NB4 (cell line): ENCODE measurements at regions not wholly inside any gene's neighbourhood (a gene's known extent, or its start where the extent isn't known, plus 50 kb on each side); places are given as distances from the start of the nearest gene placed in this dataset.

Experiments
- POLR2A ChIP-seq: IDR thresholded peaks from 2 replicates; pipeline ENCODE4 v1.6.1; 2011; ENCODE audit warnings: mild to moderate bottlenecking; ENCODE audit not compliant: insufficient read length; ENCODE audit errors: extremely low read depth
- TF ChIP-seq, protein P1 (sequence below): IDR thresholded peaks from one replicate; pipeline ENCODE4 v1.5.1; 2012; ENCODE audit warnings: low read depth, low read length

DNA sequence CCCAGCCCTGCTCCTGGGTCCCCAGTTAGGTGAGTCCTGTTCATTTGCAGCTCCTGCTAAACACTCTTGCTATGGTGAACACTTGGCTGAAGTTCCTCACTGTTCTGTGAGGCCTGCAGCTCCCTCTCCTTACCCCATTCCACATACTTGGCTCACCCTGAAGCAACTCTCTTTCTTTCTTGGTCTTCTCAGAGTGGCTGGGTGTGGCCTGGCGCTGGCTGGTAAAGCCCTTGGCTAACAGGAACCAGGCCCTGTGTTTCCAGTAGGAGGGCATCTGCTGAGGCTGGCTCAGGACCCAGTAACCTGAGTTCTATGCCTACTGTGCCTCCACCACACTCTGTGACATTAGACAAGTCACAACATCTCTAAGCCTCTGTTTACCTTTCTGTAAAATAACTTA, 53.1 kb upstream of the COL13A1 start:
- TF ChIP-seq, protein P1, sequence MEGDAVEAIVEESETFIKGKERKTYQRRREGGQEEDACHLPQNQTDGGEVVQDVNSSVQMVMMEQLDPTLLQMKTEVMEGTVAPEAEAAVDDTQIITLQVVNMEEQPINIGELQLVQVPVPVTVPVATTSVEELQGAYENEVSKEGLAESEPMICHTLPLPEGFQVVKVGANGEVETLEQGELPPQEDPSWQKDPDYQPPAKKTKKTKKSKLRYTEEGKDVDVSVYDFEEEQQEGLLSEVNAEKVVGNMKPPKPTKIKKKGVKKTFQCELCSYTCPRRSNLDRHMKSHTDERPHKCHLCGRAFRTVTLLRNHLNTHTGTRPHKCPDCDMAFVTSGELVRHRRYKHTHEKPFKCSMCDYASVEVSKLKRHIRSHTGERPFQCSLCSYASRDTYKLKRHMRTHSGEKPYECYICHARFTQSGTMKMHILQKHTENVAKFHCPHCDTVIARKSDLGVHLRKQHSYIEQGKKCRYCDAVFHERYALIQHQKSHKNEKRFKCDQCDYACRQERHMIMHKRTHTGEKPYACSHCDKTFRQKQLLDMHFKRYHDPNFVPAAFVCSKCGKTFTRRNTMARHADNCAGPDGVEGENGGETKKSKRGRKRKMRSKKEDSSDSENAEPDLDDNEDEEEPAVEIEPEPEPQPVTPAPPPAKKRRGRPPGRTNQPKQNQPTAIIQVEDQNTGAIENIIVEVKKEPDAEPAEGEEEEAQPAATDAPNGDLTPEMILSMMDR = no peak
- TF ChIP-seq POLR2A = no peak
